Stomach (tissue), 4 donors: ENCODE measurements at regions not wholly inside any gene's neighbourhood (a gene's known extent, or its start where the extent isn't known, plus 50 kb on each side); places are given as distances from the start of the nearest gene placed in this dataset.

Source experiments
- POLR2A ChIP-seq, 4 donors: fragments of 450-650 bp; IDR thresholded peaks; one replicate each; pipeline ENCODE4 v1.6.1; 2016; ENCODE audit warnings: antibody characterized with exemption in 4 of 4, control low read depth in 2 of 4, mild to moderate bottlenecking in 1 of 4, moderate library complexity in 1 of 4
- TF ChIP-seq, protein P1 (sequence below), 7 experiments: fragments of 450-650 bp in 4 of 7; fragments of 200-600 bp in 3 of 7; sonication (generic) in 3 of 7; IDR thresholded peaks; one replicate each; pipeline ENCODE4 v1.5.1; 2016 to 2019; ENCODE audit warnings: antibody characterized with exemption in 7 of 7, control low read depth in 2 of 7, mild to moderate bottlenecking in 1 of 7

DNA sequence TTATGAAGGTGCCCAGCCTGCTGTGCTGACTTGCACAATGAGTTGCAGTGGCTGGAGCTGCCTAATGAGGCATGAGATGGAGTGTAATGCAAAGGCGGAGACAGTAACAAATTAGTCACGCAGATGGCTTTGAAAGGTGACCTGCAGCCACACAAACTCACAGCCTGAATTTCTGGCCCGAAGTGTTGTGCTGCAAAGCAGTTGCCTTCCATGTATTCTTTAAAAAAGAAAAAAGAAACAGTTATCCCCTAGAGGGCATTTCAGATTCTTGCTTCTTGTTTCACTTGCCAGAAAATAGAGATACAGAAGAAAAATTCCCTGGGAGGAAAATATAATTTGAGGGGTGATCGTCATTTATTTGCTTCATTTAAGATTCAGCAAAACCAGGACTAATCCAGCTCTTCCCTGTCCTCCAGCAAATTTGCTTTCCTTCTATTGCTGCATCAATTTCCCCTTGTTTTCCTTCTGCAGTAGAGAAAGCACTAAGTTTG is 239.9 kb downstream of the ADRA2A start:
- TF ChIP-seq POLR2A (IDR thresholded peaks at IDR 0.05): no peak
- TF ChIP-seq, protein P1, sequence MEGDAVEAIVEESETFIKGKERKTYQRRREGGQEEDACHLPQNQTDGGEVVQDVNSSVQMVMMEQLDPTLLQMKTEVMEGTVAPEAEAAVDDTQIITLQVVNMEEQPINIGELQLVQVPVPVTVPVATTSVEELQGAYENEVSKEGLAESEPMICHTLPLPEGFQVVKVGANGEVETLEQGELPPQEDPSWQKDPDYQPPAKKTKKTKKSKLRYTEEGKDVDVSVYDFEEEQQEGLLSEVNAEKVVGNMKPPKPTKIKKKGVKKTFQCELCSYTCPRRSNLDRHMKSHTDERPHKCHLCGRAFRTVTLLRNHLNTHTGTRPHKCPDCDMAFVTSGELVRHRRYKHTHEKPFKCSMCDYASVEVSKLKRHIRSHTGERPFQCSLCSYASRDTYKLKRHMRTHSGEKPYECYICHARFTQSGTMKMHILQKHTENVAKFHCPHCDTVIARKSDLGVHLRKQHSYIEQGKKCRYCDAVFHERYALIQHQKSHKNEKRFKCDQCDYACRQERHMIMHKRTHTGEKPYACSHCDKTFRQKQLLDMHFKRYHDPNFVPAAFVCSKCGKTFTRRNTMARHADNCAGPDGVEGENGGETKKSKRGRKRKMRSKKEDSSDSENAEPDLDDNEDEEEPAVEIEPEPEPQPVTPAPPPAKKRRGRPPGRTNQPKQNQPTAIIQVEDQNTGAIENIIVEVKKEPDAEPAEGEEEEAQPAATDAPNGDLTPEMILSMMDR (IDR thresholded peaks at IDR 0.05): no peak
